ENCODE measurements at regions not wholly inside any gene's neighbourhood (a gene's known extent, or its start where the extent isn't known, plus 50 kb on each side); places are given as distances from the start of the nearest gene placed in this dataset.

DNA sequence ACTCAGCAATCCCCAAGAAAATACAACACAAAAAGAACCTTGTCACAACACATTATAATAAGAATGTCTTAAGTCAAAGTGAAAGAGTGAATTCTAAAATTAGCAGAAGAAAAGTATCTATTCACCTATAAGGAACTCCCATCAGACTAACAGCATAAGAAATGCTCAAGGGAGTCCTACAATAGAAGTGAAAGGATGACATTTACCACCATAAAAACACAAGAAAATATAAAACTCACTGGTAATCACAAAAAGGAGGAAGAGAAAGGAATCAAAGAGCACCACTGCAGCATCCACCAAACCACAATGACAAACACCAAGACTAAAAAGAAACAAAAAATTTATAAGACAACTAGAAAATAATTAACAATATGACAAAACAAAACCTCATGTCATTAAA is 257.0 kb upstream of the AGTR2 start (continued):
- TF ChIP-seq GABPA (IDR thresholded peaks at IDR 0.05; ENCODE audit: low read depth) (0 out of 2 replicates have a peak, but pooled peaks have one; percentile 36), MTA3 (IDR thresholded peaks at IDR 0.05; ENCODE audit: borderline replicate concordance, low read length) (0 out of 2 replicates have a peak, but pooled peaks have one; percentile 49), ZNF592 (IDR thresholded peaks at IDR 0.05) (0 out of 2 replicates have a peak, but pooled peaks have one; percentile 15), IRF3 (IDR thresholded peaks at IDR 0.05) (no peak), TBL1XR1 (IDR thresholded peaks at IDR 0.05; ENCODE audit: low read depth, low read length) (peak; percentile 86), CHD2 (IDR thresholded peaks at IDR 0.05; ENCODE audit: borderline replicate concordance, low read depth, low read length) (no peak), BHLHE40 (IDR thresholded peaks at IDR 0.05; ENCODE audit: borderline replicate concordance in 1 of 2, low read depth in 2 of 2, low read length in 1 of 2) (peak in 1 of 2 experiments; percentile 32; a peak in 1 of 4 replicates), GATAD2B (conservative IDR thresholded peaks at IDR 0.05; ENCODE audit: low read depth) (no peak), RCOR1 (conservative IDR thresholded peaks at IDR 0.05; ENCODE audit: low read depth, low read length) (0 out of 2 replicates have a peak, but pooled peaks have one; percentile 48), RUNX3 (IDR thresholded peaks at IDR 0.05; ENCODE audit: low read length) (peak; percentile 91), IKZF2 (IDR thresholded peaks at IDR 0.05) (peak; percentile 80 to 84), CBFB (IDR thresholded peaks at IDR 0.05; ENCODE audit: low read depth) (no peak), KAT2A (conservative IDR thresholded peaks at IDR 0.05; ENCODE audit: control insufficient read depth, low read depth, low read length) (no peak), SMAD1 (IDR thresholded peaks at IDR 0.05; ENCODE audit: low read depth, partially characterized antibody) (peak; percentile 38), EP300 (IDR thresholded peaks at IDR 0.05; ENCODE audit: borderline replicate concordance in 1 of 2, control insufficient read depth in 1 of 2, low read depth in 2 of 2, low read length in 2 of 2) (peak; percentile 32 to 62; a peak in 2 of 4 replicates), MTA2 (IDR thresholded peaks at IDR 0.05; ENCODE audit: low read depth) (peak; percentile 95), RAD51 (IDR thresholded peaks at IDR 0.05) (no peak), MEF2A (IDR thresholded peaks at IDR 0.05; ENCODE audit: insufficient read depth, low read depth, low read length) (peak; percentile 82), ZNF24 (IDR thresholded peaks at IDR 0.05) (peak; percentile 44; the same call in 1 of the 2 replicates), ZBED1 (IDR thresholded peaks at IDR 0.05; ENCODE audit: borderline replicate concordance) (peak; percentile 61; the same call in 1 of the 2 replicates), NR2C1 (IDR thresholded peaks at IDR 0.05) (no peak), JUNB (IDR thresholded peaks at IDR 0.05) (peak; percentile 80), IKZF1 (conservative IDR thresholded peaks at IDR 0.05) (peak; percentile 43), SPI1 (IDR thresholded peaks at IDR 0.05; ENCODE audit: borderline replicate concordance, insufficient read depth, low read depth, low read length) (peak; percentile 34; the same call in 1 of the 2 replicates), NBN (IDR thresholded peaks at IDR 0.05) (peak; percentile 87), DPF2 (IDR thresholded peaks at IDR 0.05) (no peak), RELB (IDR thresholded peaks at IDR 0.05; ENCODE audit: low read depth) (peak; percentile 73)

Measured in GM12878 (cell line).